ENCODE measurements at regions not wholly inside any gene's neighbourhood (a gene's known extent, or its start where the extent isn't known, plus 50 kb on each side); places are given as distances from the start of the nearest gene placed in this dataset.
"Not testable (repeated sequence)": the region's sequence is repeated elsewhere in the genome, so short reads cannot be mapped to it uniquely, and the experiment has no call there.

GRCh38 chr12:92271341-92271740, 125.7 kb upstream of the BTG1 start:
- no peak for DNase-seq (ENCODE audit: low read depth)

GRCh38 chr12:92270521-92270920, 124.9 kb upstream of the BTG1 start:
- no peak for DNase-seq (ENCODE audit: low read depth)

- no peak for DNase-seq (ENCODE audit: low read depth)
These were observed 123.3 kb upstream of the BTG1 start for GRCh38 chr12:92268946-92269345.

- no peak for DNase-seq (ENCODE audit: low read depth)
These were observed 116.0 kb upstream of the BTG1 start for GRCh38 chr12:92261692-92262091.

GRCh38 chr12:92261071-92261470, 115.4 kb upstream of the BTG1 start:
- DNase-seq (ENCODE audit: low read depth), result no peak

GRCh38 chr12:92259696-92260251, 114.1 kb upstream of the BTG1 start:
- DNase-seq (ENCODE audit: low read depth), result no peak

GRCh38 chr12:92259291-92259690, 113.6 kb upstream of the BTG1 start:
- DNase-seq (ENCODE audit: low read depth), result no peak

- DNase-seq (ENCODE audit: low read depth), result no peak
These were observed 111.6 kb upstream of the BTG1 start for GRCh38 chr12:92257261-92257660.

GRCh38 chr12:92255741-92256140, 110.1 kb upstream of the BTG1 start:
- DNase-seq (ENCODE audit: low read depth), result no peak

- no peak for DNase-seq (ENCODE audit: low read depth)
These were observed 107.7 kb upstream of the BTG1 start for GRCh38 chr12:92253301-92253700.

GRCh38 chr12:92248977-92249376, 103.3 kb upstream of the BTG1 start:
- no peak for DNase-seq (ENCODE audit: low read depth)

- no peak for DNase-seq (ENCODE audit: low read depth)
These were observed 98.4 kb upstream of the BTG1 start for GRCh38 chr12:92244036-92244435.

- no peak for DNase-seq (ENCODE audit: low read depth)
These were observed 97.3 kb upstream of the BTG1 start for GRCh38 chr12:92242907-92243306.

- DNase-seq (ENCODE audit: low read depth), result no peak
These were observed 92.3 kb upstream of the BTG1 start for GRCh38 chr12:92237762-92238523.

GRCh38 chr12:92237262-92237661, 91.6 kb upstream of the BTG1 start:
- DNase-seq (ENCODE audit: low read depth), result no peak

- DNase-seq (ENCODE audit: low read depth), result no peak
These were observed 90.2 kb upstream of the BTG1 start for GRCh38 chr12:92235703-92236472.

GRCh38 chr12:92234533-92234932, 88.9 kb upstream of the BTG1 start:
- no peak for DNase-seq (ENCODE audit: low read depth)

- DNase-seq (ENCODE audit: low read depth), result no peak
These were observed 87.8 kb upstream of the BTG1 start for GRCh38 chr12:92233346-92234015.

- DNase-seq (ENCODE audit: low read depth), result not testable (repeated sequence)
These were observed 86.8 kb upstream of the BTG1 start for GRCh38 chr12:92232371-92232932.

GRCh38 chr12:92231945-92232344, 86.3 kb upstream of the BTG1 start:
- not testable (repeated sequence) for DNase-seq (ENCODE audit: low read depth)

- DNase-seq (ENCODE audit: low read depth), result not testable (repeated sequence)
These were observed 85.9 kb upstream of the BTG1 start for GRCh38 chr12:92231532-92231931.

- DNase-seq (ENCODE audit: low read depth), result no peak
These were observed 83.7 kb upstream of the BTG1 start for GRCh38 chr12:92229381-92229780.

All from stimulated activated CD4-positive, alpha-beta T cell treated with anti-CD3 and anti-CD28 coated beads, Interleukin-2, amount 100 ng/mL, for 4 hours (primary cell).